ENCODE measurements at regions not wholly inside any gene's neighbourhood (a gene's known extent, or its start where the extent isn't known, plus 50 kb on each side); places are given as distances from the start of the nearest gene placed in this dataset.
"Not testable (repeated sequence)": the region's sequence is repeated elsewhere in the genome, so short reads cannot be mapped to it uniquely, and the experiment has no call there.

- intact Hi-C loops (cut with DNase I) = no loop called here
- H3K4me3 ChIP-seq = no peak overlapping the region
- no peak for TF ChIP-seq CTCF (IDR thresholded peaks at IDR 0.05)
- no peaks in the 10 kb centered on the region for H3K9me3 ChIP-seq
- no peaks in the 10 kb centered on the region for H3K36me3 ChIP-seq
- no peak overlapping the region for H3K27ac ChIP-seq
- H3K27me3 ChIP-seq = no peaks in the 10 kb centered on the region
- DNase-seq = no peak
- no peak overlapping the region for H3K9ac ChIP-seq (ENCODE audit: low read depth in 2 of 2, low read length in 2 of 2)
- H3K4me1 ChIP-seq = no peaks in the 10 kb centered on the region
These were observed 59.7 kb downstream of the HMGB3 start for GRCh38 chrX:151042842-151043241.

GRCh38 chrX:151066373-151066772 lies 83.2 kb downstream of the HMGB3 start:
- H3K9ac ChIP-seq (ENCODE audit: low read depth in 2 of 2, low read length in 2 of 2); H3K27ac ChIP-seq; H3K36me3 ChIP-seq; H3K4me1 ChIP-seq; DNase-seq; H3K9me3 ChIP-seq; H3K4me3 ChIP-seq; H3K27me3 ChIP-seq; intact Hi-C loops (cut with DNase I): not testable (repeated sequence)

- Histone ChIP-seq H3K4me3 (no peak overlapping the region), H3K4me1 (no peaks in the 10 kb centered on the region), H3K9me3 (no peaks in the 10 kb centered on the region), H3K36me3 (no peaks in the 10 kb centered on the region), H3K9ac (ENCODE audit: low read depth in 2 of 2, low read length in 2 of 2) (no peak overlapping the region), H3K27me3 (no peaks in the 10 kb centered on the region), H3K27ac (no peak overlapping the region)
- intact Hi-C loops (cut with DNase I) = no loop called here
- TF ChIP-seq CTCF (IDR thresholded peaks at IDR 0.05) = no peak
- DNase-seq = no peak
These were observed 90.6 kb downstream of the HMGB3 start for GRCh38 chrX:151073767-151074166.

- no peak for TF ChIP-seq CTCF (IDR thresholded peaks at IDR 0.05)
- no peak for DNase-seq
- H3K27ac ChIP-seq = no peak overlapping the region
- H3K4me3 ChIP-seq = no peak overlapping the region
- H3K9ac ChIP-seq (ENCODE audit: low read depth in 2 of 2, low read length in 2 of 2) = no peak overlapping the region
- intact Hi-C loops (cut with DNase I) = no loop called here
- H3K36me3 ChIP-seq = no peaks in the 10 kb centered on the region
- no peaks in the 10 kb centered on the region for H3K27me3 ChIP-seq
- H3K4me1 ChIP-seq = peaks cover 3% of the 10 kb centered on the region
- no peaks in the 10 kb centered on the region for H3K9me3 ChIP-seq
These were observed 95.4 kb upstream of the GPR50 start for GRCh38 chrX:151081016-151081415.

- no peak overlapping the region for H3K27ac ChIP-seq
- DNase-seq = peak; percentile 46
- no peaks in the 10 kb centered on the region for H3K36me3 ChIP-seq
- TF ChIP-seq CTCF (IDR thresholded peaks at IDR 0.05) = peak; percentile 86
- peaks cover 3% of the 10 kb centered on the region for H3K4me1 ChIP-seq
- no peaks in the 10 kb centered on the region for H3K9me3 ChIP-seq
- H3K4me3 ChIP-seq = no peak overlapping the region
- intact Hi-C loops (cut with DNase I) = loop anchor here (1.0 kb wide), 1 partner anchor 310 kb away; no protein-coding TSS in a partner anchor
- no peak overlapping the region for H3K9ac ChIP-seq (ENCODE audit: low read depth in 2 of 2, low read length in 2 of 2)
- no peaks in the 10 kb centered on the region for H3K27me3 ChIP-seq
These were observed 94.1 kb upstream of the GPR50 start for GRCh38 chrX:151082077-151082948.

GRCh38 chrX:151084454-151084853 lies 91.9 kb upstream of the GPR50 start:
- Histone ChIP-seq H3K9me3 (no peaks in the 10 kb centered on the region), H3K36me3 (no peaks in the 10 kb centered on the region), H3K9ac (ENCODE audit: low read depth in 2 of 2, low read length in 2 of 2) (no peak overlapping the region), H3K27me3 (no peaks in the 10 kb centered on the region), H3K27ac (no peak overlapping the region), H3K4me1 (peaks cover 3% of the 10 kb centered on the region), H3K4me3 (no peak overlapping the region)
- intact Hi-C loops (cut with DNase I) = no loop called here
- DNase-seq = no peak
- TF ChIP-seq CTCF (IDR thresholded peaks at IDR 0.05) = no peak

Measured in colonic mucosa (tissue), 4 donors.